Neuronal stem cell (in vitro differentiated cells): ENCODE measurements at regions not wholly inside any gene's neighbourhood (a gene's known extent, or its start where the extent isn't known, plus 50 kb on each side); places are given as distances from the start of the nearest gene placed in this dataset.
"Not testable (repeated sequence)": the region's sequence is repeated elsewhere in the genome, so short reads cannot be mapped to it uniquely, and the experiment has no call there.

Source experiments
- DNase-seq: peaks from one replicate; pipeline ENCODE4 v3.0.0-alpha.2; 2013; ENCODE audit warnings: low spot score
- H2AFZ ChIP-seq: one replicate; pipeline ENCODE4 v1.6.1; 2013; ENCODE audit warnings: mild to moderate bottlenecking, low read length, inconsistent platforms
- H2AK5ac ChIP-seq: 2 replicates; pipeline ENCODE4 v1.6.1; 2013; ENCODE audit warnings: low read depth, mild to moderate bottlenecking, inconsistent platforms, low read length, moderate library complexity, mixed read lengths
- H2BK120ac ChIP-seq: 2 replicates; pipeline ENCODE4 v1.6.1; 2013; ENCODE audit warnings: low read depth, mild to moderate bottlenecking, inconsistent platforms, low read length, moderate library complexity, mixed read lengths
- H2BK12ac ChIP-seq: one replicate; pipeline ENCODE4 v1.6.1; 2013; ENCODE audit warnings: low read length, inconsistent platforms
- H2BK15ac ChIP-seq: 2 replicates; pipeline ENCODE4 v1.6.1; 2013; ENCODE audit warnings: mild to moderate bottlenecking, low read length, inconsistent platforms, mixed read lengths
- H2BK5ac ChIP-seq: one replicate; pipeline ENCODE4 v1.6.1; 2013; ENCODE audit warnings: inconsistent platforms, mild to moderate bottlenecking, low read length, moderate library complexity
- H3K14ac ChIP-seq: one replicate; pipeline ENCODE4 v1.6.1; 2013; ENCODE audit warnings: low read length, inconsistent platforms
- H3K18ac ChIP-seq: 2 replicates; pipeline ENCODE4 v1.6.1; 2013; ENCODE audit warnings: low read length, inconsistent platforms
- H3K23ac ChIP-seq: 2 replicates; pipeline ENCODE4 v1.6.1; 2013; ENCODE audit warnings: low read depth, mild to moderate bottlenecking, mixed read lengths, low read length, inconsistent platforms; ENCODE audit not compliant: poor library complexity
- H3K27ac ChIP-seq: replicated peaks from 3 replicates; pipeline ENCODE4 v1.5.1; 2013; ENCODE audit warnings: low read length, inconsistent platforms
- H3K27me3 ChIP-seq, 3 experiments: 2 replicates each; pipeline ENCODE4 v1.6.1; 2013; ENCODE audit warnings: low read length in 3 of 3, mild to moderate bottlenecking in 2 of 3, inconsistent platforms in 1 of 3, low read depth in 1 of 3, mixed read lengths in 1 of 3, moderate library complexity in 1 of 3; ENCODE audit not compliant: control insufficient read depth in 3 of 3, insufficient read depth in 3 of 3
- H3K36me3 ChIP-seq, 2 donors: replicated peaks in 1 of 2; 2 replicates each; pipeline ENCODE4 v1.6.1; 2013; ENCODE audit warnings: low read length in 2 of 2; ENCODE audit not compliant: control insufficient read depth in 2 of 2, insufficient read depth in 2 of 2
- H3K4ac ChIP-seq: 2 replicates; pipeline ENCODE4 v1.6.1; 2013; ENCODE audit warnings: inconsistent platforms, mild to moderate bottlenecking, low read length, moderate library complexity
- H3K4me1 ChIP-seq, 2 donors: 1 replicate in 1 of 2; 2 replicates in 1 of 2; pipeline ENCODE4 v1.6.1; 2013; ENCODE audit warnings: low read length in 2 of 2, low read depth in 1 of 2; ENCODE audit not compliant: control insufficient read depth in 2 of 2, insufficient read depth in 1 of 2
- H3K4me2 ChIP-seq: one replicate; pipeline ENCODE4 v1.6.1; 2013; ENCODE audit warnings: mild to moderate bottlenecking, low read length, inconsistent platforms; ENCODE audit not compliant: insufficient read depth, poor library complexity, severe bottlenecking
- H3K4me3 ChIP-seq, 2 donors: 2 replicates each; pipeline ENCODE4 v1.5.1; 2013; ENCODE audit warnings: low read length in 2 of 2, mild to moderate bottlenecking in 2 of 2, inconsistent platforms in 1 of 2, moderate library complexity in 1 of 2
- H3K79me1 ChIP-seq: one replicate; pipeline ENCODE4 v1.6.1; 2013; ENCODE audit warnings: low read depth, mild to moderate bottlenecking, inconsistent platforms, low read length, moderate library complexity
- H3K9ac ChIP-seq: one replicate; pipeline ENCODE4 v1.6.1; 2013; ENCODE audit warnings: mild to moderate bottlenecking, low read depth, low read length, inconsistent platforms; ENCODE audit not compliant: poor library complexity
- H3K9me3 ChIP-seq, 2 donors: replicated peaks in 1 of 2; 2 replicates each; pipeline versions ENCODE3 to v1.6.1; 2013; ENCODE audit warnings: low read length in 2 of 2, mild to moderate bottlenecking in 2 of 2, inconsistent platforms in 1 of 2, low read depth in 1 of 2, mixed read lengths in 1 of 2, moderate library complexity in 1 of 2; ENCODE audit not compliant: control insufficient read depth in 2 of 2, insufficient read depth in 1 of 2
- H4K8ac ChIP-seq: one replicate; pipeline ENCODE4 v1.6.1; 2013; ENCODE audit warnings: low read depth, mild to moderate bottlenecking, inconsistent platforms, low read length, moderate library complexity
- H4K91ac ChIP-seq: one replicate; pipeline ENCODE4 v1.6.1; 2013; ENCODE audit warnings: low read length, low read depth, mild to moderate bottlenecking, inconsistent platforms; ENCODE audit not compliant: poor library complexity
- WGBS, 2 donors: extraction: QIAGEN DNeasy Blood & Tissue Kit; methylation state at CpG; one replicate each; pipeline ENCODE4 v1.1.7; 2013; ENCODE audit warnings: missing lambda C conversion rate in 2 of 2, mixed read lengths in 1 of 2; ENCODE audit not compliant: insufficient read length in 2 of 2, insufficient replicate concordance in 1 of 2; ENCODE audit errors: extremely low coverage in 2 of 2; 5-methylcytosine and 5-hydroxymethylcytosine counted together

DNA sequence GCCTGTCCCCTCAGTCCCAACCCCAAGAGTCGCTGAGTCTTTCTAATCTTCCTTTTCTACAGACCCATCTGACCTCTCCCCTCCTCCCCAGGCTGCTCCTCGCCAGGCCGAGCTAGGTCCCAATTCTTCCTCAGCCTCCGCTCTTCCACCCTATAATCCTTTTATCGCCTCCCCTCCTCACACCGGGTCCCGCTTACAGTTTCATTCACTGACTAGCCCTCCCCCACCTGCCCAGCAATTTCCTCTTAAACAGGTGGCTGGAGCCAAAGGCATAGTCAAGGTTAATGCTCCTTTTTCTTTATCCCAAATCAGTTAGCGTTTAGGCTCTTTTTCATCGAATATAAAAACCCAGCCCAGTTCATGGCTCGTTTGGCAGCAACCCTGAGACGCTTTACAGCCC, 96.1 kb upstream of the OPCML start:
- H2BK15ac ChIP-seq, H3K18ac ChIP-seq, H3K9ac ChIP-seq, H3K36me3 ChIP-seq, H3K27ac ChIP-seq, H2AK5ac ChIP-seq, H2BK120ac ChIP-seq, H3K23ac ChIP-seq, H3K4ac ChIP-seq, H3K4me3 ChIP-seq, H3K4me1 ChIP-seq, H2AFZ ChIP-seq, H2BK5ac ChIP-seq, H3K27me3 ChIP-seq, H2BK12ac ChIP-seq, DNase-seq, H3K4me2 ChIP-seq, H3K79me1 ChIP-seq, H4K8ac ChIP-seq, H3K9me3 ChIP-seq, H3K14ac ChIP-seq, H4K91ac ChIP-seq: not testable (repeated sequence)
- WGBS, 2 donors = no CpG with 5 or more reads among the region's 11 CpGs

DNA sequence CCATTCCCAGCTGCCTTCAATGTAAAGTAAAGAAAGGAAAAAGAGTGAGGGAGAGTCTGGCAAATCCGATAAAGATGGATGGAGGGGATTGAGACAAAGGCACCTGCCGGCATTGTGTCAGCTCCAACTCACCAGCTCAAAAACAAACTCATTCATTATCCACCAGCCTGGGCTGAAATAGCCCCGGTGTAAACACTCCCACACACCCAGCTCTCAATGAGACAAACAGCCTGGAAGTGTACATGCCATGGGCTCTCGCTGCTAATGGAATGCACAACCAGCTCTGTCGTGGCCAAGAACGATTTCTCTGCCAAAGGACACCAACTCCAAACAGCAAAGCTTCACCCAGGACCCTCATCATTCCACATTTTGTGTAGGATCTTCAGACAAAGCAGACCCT, 89.3 kb upstream of the OPCML start:
- H4K8ac ChIP-seq = no peak overlapping the region
- WGBS, 2 donors = no CpG with 5 or more reads among the region's 6 CpGs
- no peak overlapping the region for H3K4me2 ChIP-seq
- H3K27me3 ChIP-seq = peaks cover 0 to 14% (median 0%) of the 10 kb centered on the region in 3 experiments
- no peak for DNase-seq
- H3K18ac ChIP-seq = no peak overlapping the region
- H3K9me3 ChIP-seq = no peaks in the 10 kb centered on the region
- no peak overlapping the region for H3K4me3 ChIP-seq
- H3K27ac ChIP-seq = no peak overlapping the region
- H3K14ac ChIP-seq = no peak overlapping the region
- H2BK15ac ChIP-seq = no peak overlapping the region
- H3K4ac ChIP-seq = no peak overlapping the region
- H2BK12ac ChIP-seq = no peak overlapping the region
- H2BK120ac ChIP-seq = no peak overlapping the region
- H3K9ac ChIP-seq = no peak overlapping the region
- H2BK5ac ChIP-seq = no peak overlapping the region
- no peak overlapping the region for H2AFZ ChIP-seq
- H3K36me3 ChIP-seq = no peaks in the 10 kb centered on the region
- no peaks in the 10 kb centered on the region for H3K79me1 ChIP-seq
- H3K4me1 ChIP-seq = peaks cover 0 to 12% of the 10 kb centered on the region in 2 donors
- H2AK5ac ChIP-seq = no peak overlapping the region
- H3K23ac ChIP-seq = no peak overlapping the region
- H4K91ac ChIP-seq = no peak overlapping the region

DNA sequence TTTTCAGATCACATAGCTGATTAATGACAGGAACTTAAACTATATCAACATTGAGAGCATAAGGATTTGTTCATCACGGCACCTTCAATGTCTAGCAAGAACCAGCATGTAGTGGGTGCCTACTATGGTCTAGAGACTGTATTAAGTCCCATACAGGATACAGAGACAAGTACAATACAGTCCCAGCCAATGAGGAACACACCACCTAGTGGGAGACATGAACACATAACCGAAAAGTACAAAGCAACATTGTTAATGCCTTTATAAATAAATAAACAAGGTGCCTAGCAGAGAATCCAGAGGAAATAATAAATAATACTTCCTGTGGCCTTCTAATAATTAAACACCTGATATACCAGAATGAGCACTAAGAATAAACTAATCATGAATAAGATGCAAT, 87.7 kb upstream of the OPCML start:
- H2BK120ac ChIP-seq = no peak overlapping the region

DNA sequence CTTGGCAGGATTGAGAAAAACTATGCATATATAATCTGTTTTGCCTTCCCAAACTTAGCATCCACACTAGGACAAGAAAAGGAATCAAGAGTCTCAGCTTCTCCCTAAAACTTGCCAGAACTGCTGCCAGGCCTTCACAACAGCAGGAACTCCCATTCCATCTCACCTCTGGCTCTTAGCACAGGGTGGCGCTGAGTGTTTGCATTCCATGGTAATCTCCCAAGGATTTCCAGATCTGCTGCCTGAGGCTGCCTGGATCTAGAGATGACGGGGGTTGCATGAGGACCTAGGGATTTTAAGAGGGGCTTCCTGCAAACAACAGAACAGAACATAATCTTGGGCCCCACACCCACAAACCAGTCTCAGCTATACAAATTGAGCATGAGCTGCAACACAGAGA, 87.1 kb upstream of the OPCML start:
- no peak overlapping the region for H3K14ac ChIP-seq
- H2BK120ac ChIP-seq = no peak overlapping the region
- DNase-seq = no peak
- H2BK5ac ChIP-seq = no peak overlapping the region
- H3K27ac ChIP-seq = no peak overlapping the region
- H2AFZ ChIP-seq = no peak overlapping the region
- H3K23ac ChIP-seq = no peak overlapping the region
- H3K18ac ChIP-seq = no peak overlapping the region
- no peak overlapping the region for H2AK5ac ChIP-seq
- no peak overlapping the region for H3K9ac ChIP-seq
- no peak overlapping the region for H2BK15ac ChIP-seq
- peaks cover 0 to 12% of the 10 kb centered on the region in 2 donors for H3K4me1 ChIP-seq
- H3K4ac ChIP-seq = no peak overlapping the region
- no peaks in the 10 kb centered on the region for H3K9me3 ChIP-seq
- H4K91ac ChIP-seq = no peak overlapping the region
- H3K36me3 ChIP-seq = no peaks in the 10 kb centered on the region
- H2BK12ac ChIP-seq = no peak overlapping the region
- WGBS, 2 donors = no CpG with 5 or more reads among the region's 2 CpGs
- no peak overlapping the region for H3K4me3 ChIP-seq
- H3K27me3 ChIP-seq = peaks cover 0 to 14% (median 0%) of the 10 kb centered on the region in 3 experiments
- no peaks in the 10 kb centered on the region for H3K79me1 ChIP-seq
- no peak overlapping the region for H3K4me2 ChIP-seq
- H4K8ac ChIP-seq = no peak overlapping the region

More for the DNA sequence above, 87.7 kb upstream of the OPCML start:
- Histone ChIP-seq H3K79me1 (no peaks in the 10 kb centered on the region), H3K9ac (no peak overlapping the region), H3K36me3 (no peaks in the 10 kb centered on the region), H3K23ac (no peak overlapping the region), H3K27ac (no peak overlapping the region), H2BK15ac (no peak overlapping the region), H3K14ac (no peak overlapping the region), H3K4me3 (no peak overlapping the region), H2BK12ac (no peak overlapping the region), H2AFZ (no peak overlapping the region), H4K91ac (no peak overlapping the region), H3K9me3 (no peaks in the 10 kb centered on the region), H3K18ac (no peak overlapping the region), H3K4me2 (no peak overlapping the region), H3K4ac (no peak overlapping the region), H3K4me1 (peaks cover 0 to 12% of the 10 kb centered on the region in 2 donors), H4K8ac (no peak overlapping the region), H2BK5ac (no peak overlapping the region), H2AK5ac (no peak overlapping the region), H3K27me3 (peaks cover 0 to 14% (median 0%) of the 10 kb centered on the region in 3 experiments)
- DNase-seq = no peak
- no CpG with 5 or more reads among the region's 2 CpGs for WGBS, 2 donors
